ENCODE measurements at regions not wholly inside any gene's neighbourhood (a gene's known extent, or its start where the extent isn't known, plus 50 kb on each side); places are given as distances from the start of the nearest gene placed in this dataset.
"Not testable (repeated sequence)": the region's sequence is repeated elsewhere in the genome, so short reads cannot be mapped to it uniquely, and the experiment has no call there.

DNA sequence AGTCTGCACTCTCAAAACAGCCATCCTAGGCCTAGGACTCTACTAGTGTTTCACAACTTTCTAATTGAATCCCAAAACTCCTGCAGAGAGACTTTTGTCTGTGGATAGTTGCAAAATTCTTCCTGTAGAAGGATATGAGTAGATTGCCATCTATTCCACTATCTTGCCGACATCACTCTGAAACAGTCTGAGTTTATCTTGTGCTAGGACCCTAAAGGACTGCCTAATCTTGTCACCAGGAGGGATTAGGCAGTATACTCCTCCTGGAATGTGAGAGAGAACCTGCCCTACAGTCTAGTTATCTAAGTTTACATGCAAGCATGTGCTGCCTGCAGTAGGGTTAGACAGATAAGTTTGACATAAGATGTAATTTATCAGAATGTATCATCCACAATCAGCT, 1646.6 kb upstream of the PCDH7 start:
- DNase-seq (ENCODE audit: low read depth, low spot score) = no peak

DNA sequence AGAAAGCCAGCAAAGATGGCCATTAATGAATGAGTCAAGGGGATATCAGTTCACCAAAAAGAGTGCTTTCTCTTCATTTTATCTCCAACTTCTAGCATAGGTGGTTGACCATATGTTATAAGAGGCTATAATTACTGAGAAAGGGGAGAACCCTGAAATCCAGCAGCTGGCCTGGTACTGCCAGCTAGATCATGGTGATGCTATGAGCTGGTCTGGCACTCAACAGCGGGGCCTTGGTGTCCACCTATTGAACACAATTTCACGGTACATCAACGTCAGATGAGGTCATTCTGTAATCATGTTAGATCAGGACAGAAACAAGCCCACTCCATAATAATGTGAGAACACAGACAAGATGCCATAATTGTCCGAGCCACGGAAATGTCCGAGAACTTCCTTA, 1644.8 kb upstream of the PCDH7 start:
- DNase-seq (ENCODE audit: low read depth, low spot score) = no peak

- no peak for DNase-seq (ENCODE audit: low read depth, low spot score)
These were observed 1640.9 kb upstream of the PCDH7 start for GRCh38 chr4:29079260-29079659.

DNA sequence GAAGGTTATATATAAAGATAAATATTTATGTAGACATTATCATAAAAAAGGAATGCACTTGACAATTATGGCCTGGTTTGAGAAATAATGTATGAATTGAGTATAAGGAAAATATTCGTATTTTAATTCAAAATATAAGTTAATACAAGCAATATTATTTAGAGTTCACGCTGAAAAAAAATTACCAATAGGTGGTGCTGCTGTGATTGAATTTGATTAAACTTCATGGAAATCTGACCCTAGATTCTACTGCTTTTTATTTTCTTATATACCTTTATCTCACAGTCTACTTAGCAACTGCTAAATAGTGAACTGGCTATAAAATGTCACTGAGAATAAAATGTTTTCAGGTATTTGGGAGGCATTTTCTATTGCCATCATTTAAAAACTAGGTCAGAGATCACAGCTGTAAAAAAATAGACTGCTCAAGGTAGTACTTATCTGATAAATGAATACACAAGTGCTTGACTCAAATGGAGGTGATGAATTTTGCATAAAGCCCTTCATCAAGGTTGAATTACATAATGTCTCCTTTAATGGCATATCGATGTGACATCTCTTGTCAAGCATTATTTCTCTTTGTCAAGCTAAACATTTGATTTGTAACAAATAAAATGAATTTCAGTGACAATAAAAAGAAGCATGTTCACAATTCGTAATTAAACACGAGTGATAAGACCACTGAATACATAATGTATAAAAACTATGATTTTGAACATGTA, 1638.8 kb upstream of the PCDH7 start:
- DNase-seq (ENCODE audit: low read depth, low spot score) = no peak

DNA sequence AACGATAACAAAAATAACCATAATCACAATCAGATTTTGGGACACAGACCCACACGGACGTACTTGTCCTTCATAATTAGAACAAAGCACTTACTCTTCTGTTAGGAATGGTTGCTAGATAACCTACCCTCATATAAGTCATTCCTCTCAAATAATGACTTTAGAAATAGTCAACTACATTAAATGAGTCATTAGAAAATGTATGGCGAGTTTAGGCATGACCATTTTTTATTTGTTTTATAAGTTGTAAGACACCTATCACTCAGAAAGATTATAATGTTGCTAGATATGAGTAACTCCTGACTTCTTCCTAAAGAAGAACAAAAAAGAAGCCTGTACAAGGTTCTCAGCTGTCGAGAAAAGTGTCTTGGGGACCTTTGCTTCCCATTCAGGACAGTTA, 1637.5 kb upstream of the PCDH7 start:
- DNase-seq (ENCODE audit: low read depth, low spot score) = no peak

- DNase-seq (ENCODE audit: low read depth, low spot score) = no peak
These were observed 1634.4 kb upstream of the PCDH7 start for GRCh38 chr4:29085748-29086147.

- DNase-seq (ENCODE audit: low read depth, low spot score) = no peak
These were observed 1615.5 kb upstream of the PCDH7 start for GRCh38 chr4:29104694-29105093.

- DNase-seq (ENCODE audit: low read depth, low spot score) = no peak
These were observed 1606.2 kb upstream of the PCDH7 start for GRCh38 chr4:29113960-29114359.

DNA sequence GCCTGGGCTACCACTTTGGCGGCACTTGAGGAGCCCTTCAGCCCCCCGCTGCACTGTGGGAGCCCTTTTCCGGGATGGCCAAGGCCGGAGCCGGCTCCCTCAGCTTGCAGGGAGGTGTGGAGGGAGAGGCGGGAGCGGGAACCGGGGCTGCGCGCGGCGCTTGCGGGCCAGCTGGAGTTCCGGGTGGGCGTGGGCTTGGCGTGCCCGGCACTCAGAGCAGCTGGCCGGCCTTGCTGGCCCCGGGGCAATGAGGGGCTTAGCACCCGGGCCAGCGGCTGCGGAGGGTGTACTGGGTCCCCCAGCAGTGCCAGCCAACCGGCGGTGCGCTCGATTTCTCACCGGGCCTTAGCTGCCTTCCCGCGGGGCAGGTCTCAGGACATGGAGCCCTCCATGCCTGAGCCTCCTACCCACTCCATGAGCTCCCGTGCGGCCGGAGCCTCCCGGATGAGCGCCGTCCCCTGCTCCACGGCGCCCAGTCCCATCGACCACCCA, 1602.9 kb upstream of the PCDH7 start:
- not testable (repeated sequence) for DNase-seq (ENCODE audit: low read depth, low spot score)

GRCh38 chr4:29121586-29121985, 1598.6 kb upstream of the PCDH7 start:
- no peak for DNase-seq (ENCODE audit: low read depth, low spot score)

DNA sequence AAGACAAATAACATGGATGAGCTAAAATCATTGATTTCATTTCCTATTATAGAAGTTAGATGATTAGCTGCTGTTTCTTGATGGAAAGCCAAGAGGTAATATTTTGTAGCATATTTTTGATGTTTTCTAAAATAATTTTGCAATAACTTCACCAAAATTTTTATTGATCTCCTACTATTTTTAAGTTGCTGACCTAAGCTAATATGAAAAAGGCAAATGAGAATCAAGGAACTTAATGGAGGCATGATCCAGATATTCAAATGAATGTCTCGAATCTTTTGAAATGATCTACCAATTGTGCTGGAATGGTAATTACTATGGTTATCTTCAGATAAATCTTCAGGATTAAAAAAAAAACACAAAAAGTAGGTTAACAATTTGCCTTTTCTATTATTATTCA, 1591.4 kb upstream of the PCDH7 start:
- no peak for DNase-seq (ENCODE audit: low read depth, low spot score)

- DNase-seq (ENCODE audit: low read depth, low spot score) = no peak
These were observed 1588.9 kb upstream of the PCDH7 start for GRCh38 chr4:29131304-29131703.

DNA sequence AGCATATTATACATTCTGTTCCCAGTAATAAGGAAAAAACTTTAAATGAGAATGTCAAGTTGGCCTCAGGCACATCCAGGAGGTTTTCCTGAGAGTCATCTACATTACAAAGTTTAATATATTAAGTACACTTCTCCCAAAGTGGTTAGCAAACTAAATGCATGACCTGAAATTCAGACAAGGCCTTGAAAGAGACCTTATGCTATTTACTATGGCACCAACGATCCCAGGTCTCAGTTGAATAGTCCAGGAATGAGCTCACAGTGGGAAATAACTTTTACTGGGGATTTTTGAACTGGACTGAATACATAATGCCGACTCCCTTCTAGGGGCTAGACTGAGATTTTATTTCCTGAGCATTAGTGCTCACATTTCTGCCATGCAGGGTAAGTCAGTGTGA, 1577.5 kb upstream of the PCDH7 start:
- DNase-seq (ENCODE audit: low read depth, low spot score) = no peak

GRCh38 chr4:29151584-29151983, 1568.6 kb upstream of the PCDH7 start:
- no peak for DNase-seq (ENCODE audit: low read depth, low spot score)

GRCh38 chr4:29153642-29154041, 1566.5 kb upstream of the PCDH7 start:
- DNase-seq (ENCODE audit: low read depth, low spot score) = no peak

- no peak for DNase-seq (ENCODE audit: low read depth, low spot score)
These were observed 1544.9 kb upstream of the PCDH7 start for GRCh38 chr4:29175291-29175690.

DNA sequence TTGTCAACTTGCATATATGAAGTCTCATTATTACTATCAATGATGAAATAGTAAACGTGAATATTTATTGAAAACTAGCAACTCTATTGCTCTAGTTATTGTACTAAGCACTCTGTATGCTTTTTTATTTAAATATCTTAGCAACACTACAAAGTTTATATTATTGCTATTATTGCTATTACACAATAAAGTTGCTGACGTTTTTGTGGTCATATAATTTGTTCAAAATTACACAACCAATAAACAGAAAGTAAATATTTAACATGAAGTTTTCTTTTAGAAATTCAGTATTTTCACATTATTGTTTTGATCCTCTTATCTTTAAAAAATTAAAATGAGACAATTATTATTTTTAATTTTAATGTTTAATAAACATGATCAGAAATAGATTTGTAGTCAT, 1521.1 kb upstream of the PCDH7 start:
- no peak for DNase-seq (ENCODE audit: low read depth, low spot score)

GRCh38 chr4:29199485-29199884, 1520.7 kb upstream of the PCDH7 start:
- DNase-seq (ENCODE audit: low read depth, low spot score) = no peak

DNA sequence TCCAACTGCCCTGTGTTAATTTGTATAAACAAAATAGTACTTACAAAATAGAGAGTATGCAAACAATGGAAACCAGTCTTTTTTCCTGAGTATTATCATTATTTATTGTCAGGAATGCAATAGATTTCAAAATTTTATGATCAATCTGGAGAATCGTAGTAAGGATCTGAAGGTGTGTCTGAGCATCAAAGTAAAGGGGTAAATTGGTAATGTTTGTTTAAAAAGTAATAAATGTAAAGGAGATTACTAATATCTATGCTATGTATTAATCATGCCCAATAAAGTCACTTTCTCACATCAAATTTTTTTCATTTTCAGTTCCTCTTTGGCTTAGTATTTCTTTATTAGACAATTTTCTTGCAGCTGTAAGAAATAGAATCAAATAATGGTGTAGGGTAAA, 1507.1 kb upstream of the PCDH7 start:
- DNase-seq (ENCODE audit: low read depth, low spot score) = no peak

DNA sequence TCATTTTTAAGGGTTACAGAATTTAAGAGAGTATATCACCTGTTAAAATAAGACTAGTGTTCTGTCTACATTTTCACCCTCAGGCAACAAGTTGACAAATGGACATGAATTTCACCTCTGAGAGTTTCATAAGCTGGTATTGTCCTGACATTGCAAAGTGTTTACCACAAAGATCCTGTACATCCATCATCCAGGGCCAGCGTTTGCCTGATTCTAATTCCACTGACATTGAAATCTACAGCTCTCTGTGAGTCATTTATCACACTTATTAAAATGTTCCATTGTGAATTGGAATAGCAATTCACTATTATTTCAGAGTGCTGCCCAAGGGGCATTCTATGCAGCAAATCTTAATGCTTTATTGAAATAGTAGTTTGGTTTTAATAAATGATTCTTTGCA, 1499.4 kb upstream of the PCDH7 start:
- DNase-seq (ENCODE audit: low read depth, low spot score) = no peak

DNA sequence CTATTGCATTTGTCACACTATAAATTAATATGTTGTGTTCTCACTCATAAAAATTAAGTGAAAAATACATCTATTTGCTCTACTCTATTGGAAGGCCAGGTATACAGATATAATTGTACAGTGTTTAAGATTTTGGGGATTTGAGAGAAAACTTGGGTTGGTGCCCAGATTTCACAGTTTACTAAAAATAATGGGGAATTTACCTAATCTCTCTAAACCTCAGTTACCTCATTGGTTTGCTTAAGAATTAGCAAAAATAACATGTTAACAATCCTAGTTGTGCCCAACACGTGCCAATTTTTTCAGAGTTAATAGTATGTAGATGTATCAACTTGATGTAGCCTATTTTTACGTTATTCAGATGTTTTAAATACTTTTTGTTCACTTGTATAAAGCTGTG, 1495.3 kb upstream of the PCDH7 start:
- no peak for DNase-seq (ENCODE audit: low read depth, low spot score)

GRCh38 chr4:29240641-29241040, 1479.5 kb upstream of the PCDH7 start:
- DNase-seq (ENCODE audit: low read depth, low spot score) = no peak

GRCh38 chr4:29243054-29243453, 1477.1 kb upstream of the PCDH7 start:
- no peak for DNase-seq (ENCODE audit: low read depth, low spot score)

DNA sequence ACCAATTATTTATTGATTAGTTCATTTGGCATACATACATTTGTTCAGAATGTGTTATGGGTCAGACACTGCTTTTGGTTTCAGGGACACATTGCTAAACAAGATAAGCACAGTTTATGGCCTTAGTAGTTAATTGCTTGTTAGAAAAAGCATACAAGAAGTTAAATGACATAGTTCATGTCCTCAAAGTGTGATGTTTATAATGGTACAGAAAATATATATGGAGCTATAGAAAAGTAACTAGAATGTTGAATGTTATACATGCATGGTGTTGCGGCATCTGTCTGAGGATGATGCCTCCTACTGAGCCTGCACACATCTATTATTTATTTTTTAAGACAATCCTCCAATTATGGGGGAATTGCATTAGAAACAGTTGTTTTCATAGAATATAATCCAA, 1476.3 kb upstream of the PCDH7 start:
- DNase-seq (ENCODE audit: low read depth, low spot score) = no peak

All from smooth muscle cell of the brain vasculature (primary cell).